HG02623 (cell line): ENCODE measurements at regions not wholly inside any gene's neighbourhood (a gene's known extent, or its start where the extent isn't known, plus 50 kb on each side); places are given as distances from the start of the nearest gene placed in this dataset.

Experiments
- ATAC-seq: cut with Tn5 transposase; IDR thresholded peaks from one replicate; pipeline ENCODE4 v1.9.1; 2021; ENCODE audit warnings: moderate library complexity; ENCODE audit not compliant: unreplicated experiment

DNA sequence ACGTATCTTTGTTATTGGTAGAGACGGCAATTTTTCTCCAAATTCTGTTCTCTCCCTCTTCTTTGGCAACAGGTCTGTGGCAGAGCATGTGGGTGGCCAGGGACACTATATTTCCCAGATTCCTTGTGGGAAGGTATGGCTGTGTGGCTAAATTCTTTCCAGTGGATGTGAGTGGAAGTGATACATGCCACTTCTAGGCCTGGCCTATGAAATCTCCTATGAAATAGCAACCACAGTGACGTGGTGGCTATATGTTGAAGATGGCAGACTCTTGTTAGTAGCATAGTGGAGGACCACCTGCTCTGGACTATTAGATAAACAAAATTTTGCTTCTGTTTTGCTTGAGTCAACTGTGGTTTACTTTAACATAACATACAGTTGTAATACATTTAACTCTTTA is 243.3 kb downstream of the IL20RB start:
- no peak for ATAC-seq

DNA sequence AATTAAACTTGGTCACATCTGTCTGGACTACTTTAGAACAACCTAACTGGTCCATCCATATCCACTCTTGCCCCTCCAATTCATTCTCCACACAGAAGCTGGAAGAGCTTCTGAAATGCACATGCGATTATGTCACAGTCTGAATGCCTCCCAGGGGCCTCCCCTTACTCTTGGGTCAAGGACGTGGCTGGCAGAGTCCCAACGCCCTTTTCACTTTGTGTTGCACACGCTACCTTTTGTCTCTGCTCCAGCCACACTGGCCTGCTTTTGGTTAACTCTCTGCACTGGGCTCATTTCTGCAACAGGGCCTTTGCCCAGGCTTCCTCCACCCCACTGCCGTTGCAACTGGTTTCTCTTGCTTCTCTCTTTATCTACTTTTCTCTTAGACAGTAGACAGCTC is 245.2 kb downstream of the IL20RB start:
- no peak for ATAC-seq

DNA sequence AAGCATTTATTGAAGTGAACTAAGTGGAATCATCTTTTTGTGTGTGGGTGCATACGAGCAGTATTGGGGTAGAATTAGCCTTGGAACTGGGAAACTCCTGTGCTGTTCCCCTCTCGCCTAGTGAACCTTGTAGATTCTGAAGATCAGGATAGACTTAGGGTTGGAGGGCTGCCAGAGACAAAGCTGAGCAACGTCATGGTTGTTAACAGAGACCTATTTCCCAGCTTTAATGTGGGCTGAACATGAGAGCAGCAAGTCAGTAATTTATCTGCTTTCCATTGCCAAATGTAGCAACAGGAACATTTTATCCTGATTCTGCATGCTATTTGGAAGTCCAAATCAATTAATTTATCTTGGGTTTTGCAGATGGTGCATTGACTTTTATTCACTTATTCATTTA is 246.6 kb downstream of the IL20RB start:
- no peak for ATAC-seq

DNA sequence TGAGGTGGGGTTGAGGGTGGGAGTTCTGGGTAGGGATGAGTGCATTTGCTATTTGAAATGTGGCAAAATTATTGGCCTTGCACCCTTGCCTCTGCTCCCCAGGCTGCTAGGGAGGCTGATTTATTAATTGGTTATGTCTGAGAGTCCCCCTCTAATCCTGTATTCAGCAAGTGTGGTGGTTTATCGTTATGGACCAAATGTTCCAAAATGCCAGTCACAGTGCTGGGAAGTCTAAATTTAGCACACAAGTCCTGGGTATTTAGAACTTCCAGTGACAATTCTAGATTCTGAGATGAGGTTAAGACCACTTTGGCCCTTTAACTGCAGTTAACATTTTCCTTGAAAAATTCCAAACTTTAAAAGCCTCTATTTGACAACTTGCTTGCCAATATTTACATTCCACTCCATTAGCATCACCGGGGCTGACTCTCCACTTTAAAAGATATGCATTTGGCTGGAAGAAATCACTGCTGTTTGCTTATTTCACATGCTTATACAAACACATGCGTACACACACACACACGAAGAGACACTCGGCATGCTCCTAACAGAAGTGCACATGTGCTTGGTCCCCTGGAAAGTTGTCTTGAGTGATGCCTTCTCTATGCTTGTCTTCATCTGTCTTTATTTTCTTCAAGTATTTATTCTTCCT is 247.7 kb downstream of the IL20RB start:
- ATAC-seq, result no peak

DNA sequence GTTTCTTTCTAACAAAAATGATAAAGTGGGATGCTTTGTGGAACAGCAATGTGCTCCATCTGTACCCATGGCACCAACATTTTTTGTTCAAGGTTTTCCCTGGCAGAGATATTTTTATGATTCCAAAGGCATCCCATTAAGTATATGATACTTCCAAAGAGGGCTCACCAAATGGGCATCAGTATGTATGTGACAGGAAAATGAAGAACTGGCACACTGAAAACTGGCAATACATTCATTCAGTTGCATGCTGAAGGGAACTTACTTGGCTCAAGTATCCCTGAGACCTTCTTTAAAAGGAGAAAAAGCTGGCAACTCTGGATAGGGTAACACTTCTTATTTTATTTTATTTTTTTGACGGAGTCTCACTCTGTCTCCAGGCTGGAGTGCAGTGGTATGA is 249.8 kb downstream of the IL20RB start:
- no peak for ATAC-seq

DNA sequence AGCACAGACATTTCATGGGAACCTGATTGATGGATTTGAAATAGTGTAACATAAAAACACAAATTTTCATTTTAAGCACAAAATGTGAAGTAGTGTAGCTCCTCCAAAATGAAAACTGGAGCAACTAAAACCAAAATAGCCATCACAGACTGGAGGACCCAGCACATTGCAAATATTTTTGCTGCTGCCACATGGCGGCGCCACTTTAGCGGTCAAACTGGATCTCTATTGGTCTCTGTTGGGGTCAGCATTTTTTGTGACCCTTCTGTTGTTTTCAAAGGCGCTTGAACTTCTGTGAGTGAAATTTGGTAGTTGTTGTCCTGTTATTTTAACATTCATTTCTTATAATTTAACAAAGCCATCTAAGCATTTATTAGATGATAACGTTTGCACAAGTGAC is 259.9 kb downstream of the IL20RB start:
- ATAC-seq, result no peak

DNA sequence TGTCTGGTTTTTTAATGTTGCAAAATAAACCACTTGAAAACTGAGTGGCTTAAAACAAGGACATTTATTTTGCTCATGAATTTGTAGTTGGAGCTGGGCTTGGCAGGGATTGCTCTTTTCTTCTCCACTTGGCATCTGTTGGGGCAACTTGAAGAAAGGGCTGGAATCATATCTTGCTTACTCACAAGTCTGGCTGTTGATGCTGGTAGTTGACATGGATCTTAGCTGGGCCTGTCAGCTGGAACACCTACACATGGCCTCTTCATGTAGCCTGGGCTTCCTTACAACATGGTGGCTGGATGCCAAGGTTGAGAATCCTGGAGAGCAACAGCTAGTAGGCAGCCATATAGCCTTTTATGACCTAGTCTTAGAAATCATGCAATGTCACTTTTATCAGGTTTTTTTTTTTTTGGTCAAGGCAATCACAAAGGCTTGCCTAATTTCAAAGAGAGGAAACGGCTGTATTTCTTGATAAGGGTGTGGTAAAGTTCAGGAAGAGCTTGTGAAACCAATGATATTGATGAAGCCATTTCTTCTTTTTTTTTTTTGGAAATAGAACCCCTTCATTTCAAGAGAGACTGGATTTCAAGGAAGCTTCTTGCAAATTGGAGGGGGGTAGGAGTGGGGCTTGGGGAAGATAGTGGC is 262.1 kb downstream of the IL20RB start:
- no peak for ATAC-seq

DNA sequence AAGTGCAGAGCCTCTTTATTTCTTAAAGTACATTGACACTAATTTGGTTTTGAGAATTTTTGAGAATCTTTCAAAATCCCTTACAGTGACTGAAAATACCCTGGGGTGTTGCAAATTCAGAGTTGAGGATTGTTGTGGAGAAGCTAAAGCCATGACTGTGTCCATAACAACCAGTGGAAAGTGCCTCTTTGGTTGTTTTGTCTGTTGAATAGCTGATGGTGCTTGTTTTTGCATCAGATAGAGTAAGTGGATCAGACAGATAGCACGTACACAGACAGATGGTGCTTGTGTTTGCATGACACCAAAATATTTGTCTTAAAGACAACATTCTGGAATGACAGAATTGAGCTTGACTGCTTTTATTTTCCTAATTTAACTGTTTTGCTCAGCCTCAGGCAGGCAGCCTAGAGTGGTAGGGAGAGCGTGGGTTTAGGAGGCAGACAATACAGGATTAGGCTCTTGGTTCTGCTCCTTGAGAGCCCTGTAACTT is 265.0 kb downstream of the IL20RB start:
- ATAC-seq, result no peak

DNA sequence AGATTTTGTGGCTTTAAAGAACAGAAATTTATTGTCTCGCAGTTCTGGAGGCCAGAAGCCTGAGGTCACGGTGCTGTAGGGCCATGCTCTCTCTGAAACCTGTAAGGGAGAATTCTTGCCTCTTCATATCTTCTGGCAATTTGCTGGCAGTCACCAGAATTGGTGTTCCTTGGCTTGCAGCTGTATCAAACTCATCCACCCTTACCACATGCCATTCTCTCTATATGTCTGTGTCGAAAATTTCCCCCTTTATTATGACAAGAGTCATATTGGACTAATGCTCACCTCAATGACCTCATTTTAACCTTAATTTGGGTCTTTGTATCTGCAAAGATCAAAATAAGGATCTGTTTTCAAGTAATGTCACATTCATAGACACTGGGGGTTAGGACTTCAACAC is 266.7 kb downstream of the IL20RB start:
- ATAC-seq, result no peak

DNA sequence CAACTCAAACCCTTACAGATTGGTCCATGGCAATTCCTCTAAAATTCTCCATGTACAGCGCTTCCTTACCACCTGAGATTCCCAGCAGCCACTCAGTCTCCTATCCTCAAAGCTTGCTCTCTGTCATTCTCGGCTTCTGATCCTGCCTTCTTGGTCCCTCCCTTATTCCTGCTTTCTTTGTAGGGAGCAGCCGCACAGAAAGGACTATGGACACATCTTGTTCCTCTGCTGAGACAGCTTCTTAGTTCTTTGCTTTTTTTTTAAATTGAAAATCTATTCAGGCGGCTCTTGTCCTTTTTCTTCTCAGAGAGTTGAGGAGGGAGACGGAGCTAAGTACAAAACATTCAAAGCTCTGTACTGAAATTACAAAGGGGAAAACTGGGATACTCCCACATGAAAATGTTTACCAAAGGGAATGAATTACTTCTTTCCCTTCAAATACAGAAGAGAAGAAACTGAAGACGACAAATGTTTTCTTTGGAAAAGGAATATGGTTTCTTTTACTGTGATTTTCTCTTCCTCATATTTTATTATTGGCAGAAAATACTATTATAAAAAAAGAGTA is 285.1 kb downstream of the IL20RB start:
- ATAC-seq, result no peak

DNA sequence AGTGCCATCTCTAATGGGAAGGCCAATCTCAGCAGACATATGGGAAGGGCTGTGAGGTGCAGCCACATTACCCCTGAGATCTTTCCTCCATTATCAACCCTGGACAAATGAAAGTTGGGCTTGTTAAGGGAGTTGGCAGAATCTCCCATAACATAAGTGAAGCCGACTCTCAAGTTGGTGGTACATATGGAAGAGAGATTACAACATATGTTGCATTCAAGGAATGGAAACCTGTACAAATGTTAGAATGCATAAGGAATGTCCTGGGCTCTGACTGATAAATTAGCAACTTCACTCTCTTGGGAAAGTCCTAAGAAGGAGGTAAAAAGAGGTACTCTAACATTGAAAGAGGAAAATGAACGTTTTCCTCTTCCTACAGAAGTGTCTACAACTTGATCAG is 288.7 kb downstream of the IL20RB start:
- ATAC-seq, result no peak

DNA sequence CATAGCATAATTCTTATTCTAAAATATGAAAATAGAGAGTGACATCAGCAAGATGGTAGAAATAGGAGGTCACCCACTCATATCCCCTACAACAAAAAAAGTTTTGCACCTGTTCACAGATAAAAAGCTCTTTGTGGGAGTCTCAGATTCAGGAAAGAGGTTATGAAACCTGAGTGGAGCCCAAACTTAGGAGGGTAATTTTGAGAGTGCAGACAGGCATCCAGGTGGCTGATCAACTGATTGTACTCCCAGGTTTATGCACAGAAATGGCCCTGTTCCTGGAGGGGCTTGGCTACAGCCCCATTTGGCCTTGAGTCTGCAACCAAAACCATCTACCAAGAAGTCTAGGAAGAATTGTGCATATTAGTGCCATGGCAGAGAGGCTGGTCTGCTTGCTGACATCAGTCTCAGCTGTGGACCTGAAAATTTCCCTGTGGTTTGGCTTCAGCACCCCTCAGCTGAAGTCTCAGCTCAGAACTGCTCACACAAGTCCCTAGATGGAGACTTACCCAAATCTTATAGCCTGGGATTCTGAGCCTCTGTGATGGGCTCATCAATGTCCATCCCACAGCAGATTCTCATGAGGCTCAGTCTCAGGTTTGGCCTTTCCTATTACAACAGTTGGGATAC is 291.6 kb downstream of the IL20RB start:
- ATAC-seq, result no peak

DNA sequence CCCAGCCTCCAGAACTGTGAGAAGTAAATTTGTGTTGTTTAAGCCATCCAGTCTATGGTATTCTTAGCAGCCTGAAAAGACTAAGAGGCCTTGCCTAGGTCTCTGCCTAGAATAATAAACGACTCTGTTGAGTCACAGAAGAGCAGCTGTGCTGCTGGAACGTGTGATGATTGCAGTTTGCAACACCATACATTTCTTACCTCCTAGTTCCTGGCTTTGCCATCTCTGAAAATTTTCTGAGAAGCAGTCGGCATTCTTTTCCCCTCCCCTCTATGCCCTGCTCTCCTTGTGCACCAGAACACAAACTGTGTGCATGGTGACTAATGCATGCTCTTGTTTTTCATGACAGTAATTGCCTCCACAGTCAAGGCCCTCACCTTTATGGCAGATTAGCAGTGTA is 301.3 kb downstream of the IL20RB start:
- ATAC-seq, result no peak

DNA sequence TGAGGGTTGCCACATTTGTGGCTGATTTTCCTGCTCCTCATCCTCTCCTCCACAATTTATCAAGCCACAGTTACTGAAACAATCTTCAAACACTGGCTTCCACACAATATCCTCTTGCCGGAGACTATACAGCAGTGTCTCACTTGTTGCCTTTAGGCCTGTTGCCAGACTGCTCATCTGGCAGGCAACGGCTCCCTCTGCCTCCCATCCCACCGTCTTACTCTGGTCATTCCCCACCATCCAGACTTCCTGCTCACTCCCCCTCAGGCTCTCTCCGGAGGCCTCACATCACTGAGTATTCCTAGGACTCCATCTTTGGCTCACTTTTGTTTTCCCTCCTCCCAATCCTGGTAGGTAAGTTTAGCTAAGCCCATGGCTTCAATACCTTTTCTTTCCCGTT is 301.9 kb downstream of the IL20RB start:
- no peak for ATAC-seq

DNA sequence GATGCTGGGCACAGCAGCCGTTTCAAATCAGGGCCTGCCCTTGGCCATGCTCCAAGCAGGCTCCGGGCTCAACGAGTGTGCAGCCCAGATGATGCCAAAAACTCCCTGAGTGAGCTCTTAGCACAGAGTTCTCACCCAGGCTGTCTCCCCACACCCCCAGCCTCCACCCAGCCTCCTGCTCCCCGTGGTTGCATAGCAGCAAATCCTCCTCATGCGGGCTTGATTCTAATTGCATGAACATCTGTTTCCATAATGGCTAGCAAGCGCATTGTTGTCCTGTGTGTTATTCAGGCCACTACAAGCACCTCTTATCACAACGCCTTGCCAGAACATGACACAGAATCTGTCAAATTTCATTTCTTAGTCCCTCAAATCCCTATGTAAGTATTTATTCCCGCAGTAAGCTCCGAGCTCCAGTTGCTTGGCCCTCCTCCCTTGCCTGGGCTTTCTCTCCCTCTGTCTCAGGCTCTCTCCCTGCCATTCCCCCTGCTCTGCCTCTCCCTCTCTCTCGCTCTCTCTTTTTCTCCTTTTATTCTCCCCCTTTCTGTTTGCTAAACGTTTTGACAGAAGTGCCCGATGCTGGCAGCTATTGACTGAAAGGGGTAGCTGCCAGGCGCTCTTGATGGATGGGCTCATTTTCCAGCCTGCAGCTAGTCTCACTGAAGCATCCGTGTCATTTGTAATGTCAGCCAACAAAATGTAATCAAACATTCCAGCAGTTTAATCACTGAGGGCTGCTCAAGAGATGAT is 306.5 kb downstream of the IL20RB start:
- no peak for ATAC-seq

DNA sequence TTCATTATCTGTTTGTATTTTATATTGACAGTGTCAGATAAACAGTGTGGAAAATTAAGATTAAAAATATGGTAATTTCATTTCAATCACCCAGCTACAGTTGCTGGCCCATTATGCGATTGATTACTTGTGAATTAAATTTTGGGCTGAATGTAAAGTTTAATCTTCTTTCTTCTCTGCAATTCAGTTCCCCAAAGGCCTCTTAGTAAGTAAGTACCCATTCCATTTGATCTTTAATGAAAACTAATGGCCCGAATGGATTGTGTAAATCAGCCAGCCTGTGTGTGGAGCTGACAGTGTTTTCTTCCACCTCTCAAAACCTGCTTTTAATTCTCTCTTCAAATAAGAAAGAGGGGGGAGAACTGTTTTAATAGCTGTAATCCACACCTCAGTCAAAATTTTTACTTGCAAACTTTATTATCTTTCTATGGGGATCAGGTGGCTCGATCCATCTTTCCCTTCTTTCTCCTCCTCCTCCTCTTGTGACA is 307.1 kb downstream of the IL20RB start:
- no peak for ATAC-seq

DNA sequence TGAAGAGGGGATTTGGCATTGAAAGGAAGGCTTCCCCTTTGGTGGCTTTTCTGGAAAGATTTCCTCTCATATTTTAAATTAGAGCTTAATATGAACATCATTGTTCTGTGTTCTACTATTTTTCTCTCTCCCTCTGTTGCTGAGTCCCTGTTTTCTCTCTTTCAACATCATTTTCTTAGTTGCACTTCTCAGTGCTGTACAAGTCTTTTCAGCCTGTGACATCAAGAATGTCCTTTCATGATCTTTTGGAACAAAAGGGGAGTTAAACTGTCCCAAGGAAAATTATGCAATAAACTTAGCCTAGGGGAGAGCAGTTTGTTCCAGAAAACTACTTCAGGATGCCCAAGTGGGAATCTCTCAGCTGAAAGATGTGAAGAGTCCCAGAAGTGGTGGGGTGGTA is 325.1 kb downstream of the IL20RB start:
- no peak for ATAC-seq

DNA sequence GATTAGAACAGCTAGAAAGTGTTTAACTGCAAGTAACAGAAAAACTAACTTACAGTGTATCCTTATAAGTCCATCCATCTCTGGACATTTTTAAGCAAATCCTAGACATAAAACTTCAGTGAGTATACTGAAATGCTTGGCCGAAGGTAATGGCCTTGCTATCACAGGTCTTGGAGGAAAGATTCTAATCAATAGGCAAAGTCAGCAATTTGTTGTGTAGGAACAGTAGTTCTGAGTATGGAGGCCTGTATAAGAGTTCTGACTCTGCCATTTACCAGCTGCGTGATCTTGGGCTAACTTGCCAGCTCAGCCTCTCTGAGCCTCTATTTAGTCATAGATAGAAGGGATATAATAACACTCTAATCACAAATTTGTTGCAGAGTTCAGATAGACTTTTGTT is 328.1 kb downstream of the IL20RB start:
- ATAC-seq, result no peak

DNA sequence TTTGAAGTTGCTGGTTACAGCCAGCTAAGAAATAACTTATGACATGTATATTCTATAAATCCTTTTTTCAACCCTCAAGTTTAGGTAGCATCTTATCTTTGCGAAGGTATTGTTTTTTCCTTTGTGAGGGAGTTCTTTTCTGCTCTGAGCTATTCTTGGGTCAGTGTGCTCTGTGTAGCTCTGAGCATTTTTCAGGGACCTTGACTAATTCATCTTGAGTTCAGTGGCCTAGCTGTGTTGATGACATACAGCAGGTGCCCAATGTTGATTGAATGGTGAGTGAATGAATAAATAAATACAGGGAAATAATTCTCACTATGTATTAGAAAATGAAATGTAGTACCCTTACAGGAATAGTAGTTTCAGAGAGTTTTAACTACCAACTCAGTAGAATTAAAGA is 335.3 kb downstream of the IL20RB start:
- no peak for ATAC-seq

DNA sequence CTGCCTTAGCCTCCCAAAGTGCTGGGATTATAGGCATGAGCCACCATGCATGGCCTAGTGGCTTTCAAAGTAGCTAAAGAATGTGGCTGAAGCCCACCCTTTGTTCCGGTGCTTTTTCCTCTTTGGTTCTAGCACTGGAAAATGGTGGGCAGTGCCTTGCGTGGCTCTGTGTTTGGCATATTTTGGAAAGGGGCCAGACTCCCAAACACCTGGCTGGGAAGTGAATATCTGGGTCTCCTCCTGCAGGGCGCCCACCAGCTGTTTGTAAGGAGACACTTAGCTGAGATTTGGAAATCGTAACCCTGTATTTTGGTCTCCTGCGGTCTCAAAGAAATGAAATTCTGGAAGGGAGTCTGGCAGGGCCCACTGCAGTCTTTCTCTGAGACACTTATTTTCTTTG is 336.4 kb downstream of the IL20RB start:
- no peak for ATAC-seq

DNA sequence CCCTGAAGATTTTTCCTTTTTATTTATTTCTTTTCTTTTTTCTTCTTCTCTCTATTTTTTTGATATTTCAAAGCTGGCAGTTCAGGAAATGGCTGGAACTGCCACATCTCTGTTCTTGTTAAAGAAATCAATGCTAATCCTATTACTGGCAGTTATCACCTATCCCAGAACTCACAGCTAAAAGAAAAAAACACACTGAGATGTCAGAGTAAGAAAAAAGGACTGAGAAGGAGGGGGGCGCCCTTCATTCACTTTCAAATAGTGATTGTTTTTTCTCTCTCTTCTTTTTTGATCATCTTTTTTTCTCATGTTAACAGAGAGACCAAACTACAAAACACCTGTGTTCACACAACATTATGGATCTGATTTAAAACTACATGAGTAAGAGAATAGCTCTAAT is 337.1 kb downstream of the IL20RB start:
- ATAC-seq, result no peak
